Transverse colon (tissue), 4 donors: ENCODE measurements at regions not wholly inside any gene's neighbourhood (a gene's known extent, or its start where the extent isn't known, plus 50 kb on each side); places are given as distances from the start of the nearest gene placed in this dataset.

Experiments
- DNase-seq: peaks from one replicate; pipeline ENCODE4 v3.0.0-alpha.2; 2019
- H3K27ac ChIP-seq, 4 donors: fragments of 200-600 bp; sonication (generic); 2 replicates each; pipeline ENCODE4 v1.5.1; 2016 to 2018; ENCODE audit warnings: inconsistent platforms in 4 of 4
- H3K27me3 ChIP-seq: fragments of 200-600 bp; sonication (generic); 2 replicates; pipeline ENCODE4 v1.5.1; 2017; ENCODE audit warnings: inconsistent platforms
- H3K36me3 ChIP-seq, 4 donors: fragments of 200-600 bp; sonication (generic); 2 replicates each; pipeline ENCODE4 v1.5.1; 2017 to 2019; ENCODE audit warnings: inconsistent platforms in 4 of 4
- H3K4me1 ChIP-seq, 4 donors: fragments of 200-600 bp; sonication (generic); 2 replicates each; pipeline ENCODE4 v1.5.1; 2017 to 2020; ENCODE audit warnings: inconsistent platforms in 4 of 4
- H3K4me3 ChIP-seq, 4 donors: fragments of 200-600 bp; sonication (generic); 1 replicate in 1 of 4; 2 replicates in 3 of 4; pipeline versions ENCODE4 v1.5.1 to v1.6.1; 2017 to 2019; ENCODE audit warnings: inconsistent platforms in 4 of 4
- H3K9me3 ChIP-seq, 2 donors: fragments of 200-600 bp; sonication (generic); 2 replicates each; pipeline ENCODE4 v1.5.1; 2017 to 2019; ENCODE audit warnings: inconsistent platforms in 2 of 2
- EP300 ChIP-seq: sonication (generic); formaldehyde crosslinking; IDR thresholded peaks from one replicate; pipeline ENCODE4 v1.6.1; 2017; ENCODE audit warnings: antibody characterized with exemption, low read depth
- POLR2A ChIP-seq: fragments of 450-650 bp; IDR thresholded peaks from one replicate; pipeline ENCODE4 v1.6.1; 2016; ENCODE audit warnings: antibody characterized with exemption, mild to moderate bottlenecking, moderate library complexity
- POLR2AphosphoS5 ChIP-seq, 3 donors: sonication (generic); formaldehyde crosslinking; IDR thresholded peaks; one replicate each; pipeline ENCODE4 v1.6.1; 2016; ENCODE audit warnings: antibody characterized with exemption in 3 of 3
- WGBS, 2 donors: methylation state at CpG; one replicate each; pipeline ENCODE4 v1.1.5; 2018; ENCODE audit warnings: low coverage in 1 of 2; 5-methylcytosine and 5-hydroxymethylcytosine counted together
- in situ Hi-C, 4 donors: fragments of 200-750 bp; cut with MboI; loops; one replicate each; pipeline versions ENCODE4 v1.15.0 to v1.15.1; 2017; ENCODE audit warnings: low sequenced_read_pairs in 3 of 4, low pct_ligation_motif_present in 1 of 4, low pct_unique_long_range_greater_than_20kb in 1 of 4
- intact Hi-C: fragments of 100-400 bp; cut with DNase I; formaldehyde crosslinking; loops from one replicate; pipeline ENCODE4 v1.15.1; 2023; ENCODE audit warnings: low total_unique reads
- TF ChIP-seq, protein P1 (sequence below), 5 experiments: fragments of 200-600 bp in 3 of 5; fragments of 450-650 bp in 2 of 5; sonication (generic) in 3 of 5; IDR thresholded peaks; 1 replicate in 2 of 5; 2 replicates in 3 of 5; pipeline ENCODE4 v1.5.1; 2016 to 2017; ENCODE audit warnings: antibody characterized with exemption in 5 of 5, inconsistent platforms in 3 of 5, mild to moderate bottlenecking in 2 of 5, moderate library complexity in 1 of 5

DNA sequence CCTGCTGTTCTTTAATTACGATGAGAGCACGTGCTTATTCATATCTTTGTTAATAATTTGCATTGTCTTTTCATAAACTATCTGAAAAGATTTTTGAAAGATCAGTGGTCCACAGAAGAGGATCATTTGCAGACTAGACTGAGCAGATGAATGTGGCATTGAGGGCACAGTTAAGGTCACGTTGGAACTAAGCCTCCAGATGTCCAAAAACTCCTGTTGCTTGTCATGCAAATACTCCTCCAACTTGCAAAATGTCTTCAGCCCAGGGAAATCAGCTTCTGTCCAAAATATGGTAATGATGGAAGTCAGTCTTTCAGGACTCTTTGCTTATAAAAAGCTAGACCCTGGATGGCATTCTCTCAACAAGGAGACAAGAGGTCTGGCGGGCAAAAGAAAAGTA lies 201.6 kb upstream of the TMEM260 start:
- peak overlapping the region in 2 of 4 donors; percentile 16 to 55 for H3K27ac ChIP-seq
- no peaks in the 10 kb centered on the region for H3K36me3 ChIP-seq
- H3K4me3 ChIP-seq, result no peak overlapping the region
- DNase-seq, result no peak
- no peaks in the 10 kb centered on the region for H3K4me1 ChIP-seq
- in situ Hi-C loops, result no loop called here
- no peaks in the 10 kb centered on the region for H3K27me3 ChIP-seq
- intact Hi-C loops, result no loop called here
- 66 to 76% methylated on average over 4 of the region's 4 CpGs for WGBS, 2 donors
- H3K9me3 ChIP-seq, result peaks cover under 1 to 3% of the 10 kb centered on the region in 2 donors
- no peak for TF ChIP-seq EP300
- TF ChIP-seq, protein P1, sequence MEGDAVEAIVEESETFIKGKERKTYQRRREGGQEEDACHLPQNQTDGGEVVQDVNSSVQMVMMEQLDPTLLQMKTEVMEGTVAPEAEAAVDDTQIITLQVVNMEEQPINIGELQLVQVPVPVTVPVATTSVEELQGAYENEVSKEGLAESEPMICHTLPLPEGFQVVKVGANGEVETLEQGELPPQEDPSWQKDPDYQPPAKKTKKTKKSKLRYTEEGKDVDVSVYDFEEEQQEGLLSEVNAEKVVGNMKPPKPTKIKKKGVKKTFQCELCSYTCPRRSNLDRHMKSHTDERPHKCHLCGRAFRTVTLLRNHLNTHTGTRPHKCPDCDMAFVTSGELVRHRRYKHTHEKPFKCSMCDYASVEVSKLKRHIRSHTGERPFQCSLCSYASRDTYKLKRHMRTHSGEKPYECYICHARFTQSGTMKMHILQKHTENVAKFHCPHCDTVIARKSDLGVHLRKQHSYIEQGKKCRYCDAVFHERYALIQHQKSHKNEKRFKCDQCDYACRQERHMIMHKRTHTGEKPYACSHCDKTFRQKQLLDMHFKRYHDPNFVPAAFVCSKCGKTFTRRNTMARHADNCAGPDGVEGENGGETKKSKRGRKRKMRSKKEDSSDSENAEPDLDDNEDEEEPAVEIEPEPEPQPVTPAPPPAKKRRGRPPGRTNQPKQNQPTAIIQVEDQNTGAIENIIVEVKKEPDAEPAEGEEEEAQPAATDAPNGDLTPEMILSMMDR (IDR thresholded peaks at IDR 0.05), result no peak
- no peak for TF ChIP-seq POLR2A
- TF ChIP-seq POLR2AphosphoS5 (IDR thresholded peaks at IDR 0.05), result no peak

DNA sequence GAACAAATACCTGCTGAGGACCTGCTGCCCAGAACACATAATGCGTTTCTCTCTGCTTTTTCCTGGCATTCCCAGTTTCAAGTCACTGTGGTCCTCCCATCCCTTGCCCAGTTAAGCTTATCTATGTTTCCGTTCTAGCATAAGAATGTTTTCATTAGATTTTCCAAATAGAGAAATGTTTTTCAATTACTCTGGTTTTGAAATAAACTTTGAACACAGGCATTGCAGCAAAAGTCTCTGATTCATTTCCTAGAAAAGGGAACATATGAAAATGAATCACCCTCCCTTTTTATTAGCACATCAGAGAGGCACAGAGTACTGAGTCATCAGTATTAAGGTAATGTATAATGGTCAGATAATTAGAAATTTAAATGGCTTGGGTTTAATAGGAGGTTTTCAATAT lies 201.1 kb upstream of the TMEM260 start:
- intact Hi-C loops (no loop called here), in situ Hi-C loops (no loop called here)
- Histone ChIP-seq H3K36me3 (no peaks in the 10 kb centered on the region), H3K27me3 (no peaks in the 10 kb centered on the region), H3K4me3 (no peak overlapping the region), H3K27ac (peak overlapping the region in 2 of 4 donors; percentile 16 to 55), H3K4me1 (no peaks in the 10 kb centered on the region), H3K9me3 (peaks cover 5 to 6% of the 10 kb centered on the region in 2 donors)
- DNase-seq, result no peak
- WGBS, 2 donors, result 64 to 67% methylated on average over 2 of the region's 2 CpGs
- TF ChIP-seq POLR2AphosphoS5 (IDR thresholded peaks at IDR 0.05), result peak in 1 of 3 donors; percentile 20
- no peak for TF ChIP-seq EP300

DNA sequence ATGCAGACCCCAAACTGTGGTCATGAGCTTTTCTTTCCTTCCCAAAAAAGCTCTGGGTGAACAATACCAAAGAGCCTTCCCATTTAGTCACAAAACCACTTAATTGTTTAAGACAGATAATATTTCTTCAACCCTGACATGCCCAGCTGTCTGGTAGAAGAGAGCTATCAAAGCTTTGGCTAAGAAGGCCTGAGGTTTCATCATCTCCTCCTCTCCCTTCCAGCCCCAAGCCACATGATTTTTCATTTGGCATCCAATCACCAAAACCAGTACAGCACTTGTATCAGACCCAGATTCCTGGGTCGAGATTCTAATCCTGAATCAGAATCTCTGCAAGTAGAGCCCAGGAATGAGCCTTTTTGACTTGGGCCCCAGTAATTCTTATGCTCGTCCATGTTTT lies 199.6 kb upstream of the TMEM260 start:
- Histone ChIP-seq H3K27me3 (no peaks in the 10 kb centered on the region), H3K4me3 (no peak overlapping the region), H3K9me3 (peaks cover 6% of the 10 kb centered on the region in 2 donors), H3K27ac (peak overlapping the region in 1 of 4 donors; percentile 35), H3K4me1 (no peaks in the 10 kb centered on the region), H3K36me3 (no peaks in the 10 kb centered on the region)
- intact Hi-C loops (no loop called here), in situ Hi-C loops (no loop called here)
- DNase-seq, result no peak
- 72% methylated on average over 2 of the region's 2 CpGs; no CpG with 5 or more reads in 1 of the 2 donors for WGBS, 2 donors
- TF ChIP-seq POLR2AphosphoS5 (IDR thresholded peaks at IDR 0.05), result no peak
- TF ChIP-seq EP300, result no peak
- no peak for TF ChIP-seq POLR2A
- TF ChIP-seq, protein P1 (IDR thresholded peaks at IDR 0.05), result no peak

DNA sequence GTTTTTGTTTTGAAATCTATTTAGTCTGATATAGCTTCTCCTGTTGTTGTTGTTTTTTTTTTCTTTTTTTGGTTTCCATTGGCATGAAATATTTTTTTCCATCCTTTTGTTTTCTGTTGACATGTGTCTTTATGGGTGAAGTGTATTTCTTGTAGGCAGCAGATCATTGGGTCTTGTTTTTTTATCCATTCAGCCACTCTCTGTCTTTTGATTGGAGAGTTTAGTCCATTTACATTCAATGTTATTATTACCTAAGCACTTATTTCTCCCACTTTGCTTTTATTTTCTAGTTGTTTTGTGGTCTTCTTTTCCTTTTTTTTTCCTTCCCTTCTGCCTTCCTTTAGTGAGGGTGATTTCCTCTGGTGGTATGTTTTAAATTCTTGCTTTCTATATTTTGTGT lies 193.6 kb upstream of the TMEM260 start:
- TF ChIP-seq POLR2AphosphoS5 (IDR thresholded peaks at IDR 0.05) (no peak), EP300 (no peak), POLR2A (no peak)
- TF ChIP-seq, protein P1 (IDR thresholded peaks at IDR 0.05), result no peak
- Histone ChIP-seq H3K4me3 (no peak overlapping the region), H3K36me3 (no peaks in the 10 kb centered on the region), H3K27me3 (no peaks in the 10 kb centered on the region), H3K27ac (no peak overlapping the region), H3K9me3 (peaks cover 6 to 17% of the 10 kb centered on the region in 2 donors), H3K4me1 (no peaks in the 10 kb centered on the region)
- DNase-seq, result no peak
- intact Hi-C loops, result no loop called here
- in situ Hi-C loops, result no loop called here

DNA sequence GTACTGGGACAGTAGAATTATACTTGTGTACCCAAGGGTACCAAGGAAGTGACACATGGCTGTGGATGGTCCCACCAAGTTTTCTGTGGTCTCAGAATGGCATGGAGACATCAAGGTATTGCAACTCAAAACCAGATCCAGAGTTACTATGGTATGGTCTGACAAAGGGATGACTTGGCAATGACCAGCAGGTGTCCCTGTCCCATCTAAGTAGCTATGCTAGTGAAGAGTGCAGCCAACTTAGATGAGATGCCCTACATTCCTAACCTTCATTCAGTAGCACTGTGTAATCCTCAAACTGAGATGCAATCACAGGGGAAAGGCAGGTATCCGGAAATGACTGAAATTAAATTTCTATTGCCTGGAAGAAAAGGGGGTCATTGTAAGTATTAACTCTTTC lies 188.7 kb upstream of the TMEM260 start:
- H3K27me3 ChIP-seq, result no peaks in the 10 kb centered on the region
- no peak overlapping the region for H3K4me3 ChIP-seq
- H3K27ac ChIP-seq, result no peak overlapping the region
- TF ChIP-seq POLR2A (no peak), EP300 (no peak)
- 63 to 74% methylated on average over 1 of the region's 1 CpG for WGBS, 2 donors
- peaks cover 0 to 3% of the 10 kb centered on the region in 2 donors for H3K9me3 ChIP-seq
- intact Hi-C loops, result no loop called here
- H3K36me3 ChIP-seq, result no peaks in the 10 kb centered on the region
- in situ Hi-C loops, result no loop called here
- DNase-seq, result no peak
- H3K4me1 ChIP-seq, result no peaks in the 10 kb centered on the region
